Muscle of leg (tissue), 3 donors: ENCODE measurements at regions not wholly inside any gene's neighbourhood (a gene's known extent, or its start where the extent isn't known, plus 50 kb on each side); places are given as distances from the start of the nearest gene placed in this dataset.

ENCODE experiments used
- DNase-seq: peaks from one replicate; pipeline ENCODE4 v3.0.0; 2013
- H3K27ac ChIP-seq: one replicate; pipeline ENCODE4 v1.5.1; 2013; ENCODE audit warnings: mild to moderate bottlenecking, low read length, control low read depth
- H3K27me3 ChIP-seq: one replicate; pipeline ENCODE4 v1.6.1; 2013; ENCODE audit warnings: low read length; ENCODE audit not compliant: control insufficient read depth, insufficient read depth
- H3K36me3 ChIP-seq: one replicate; pipeline ENCODE4 v1.6.1; 2013; ENCODE audit warnings: low read length; ENCODE audit not compliant: control insufficient read depth, insufficient read depth
- H3K4me1 ChIP-seq: one replicate; pipeline ENCODE4 v1.6.1; 2013; ENCODE audit warnings: low read length; ENCODE audit not compliant: control insufficient read depth, insufficient read depth
- H3K4me3 ChIP-seq: one replicate; pipeline ENCODE4 v1.5.1; 2013; ENCODE audit warnings: low read length, control low read depth
- H3K9me3 ChIP-seq: replicated peaks from 2 replicates; pipeline ENCODE4 v1.6.1; 2013; ENCODE audit warnings: low read depth, low read length; ENCODE audit not compliant: control insufficient read depth
- WGBS: methylation state at CpG from one replicate; pipeline ENCODE4 v1.1.5; 2013; ENCODE audit warnings: missing lambda C conversion rate; ENCODE audit not compliant: insufficient coverage; 5-methylcytosine and 5-hydroxymethylcytosine counted together

DNA sequence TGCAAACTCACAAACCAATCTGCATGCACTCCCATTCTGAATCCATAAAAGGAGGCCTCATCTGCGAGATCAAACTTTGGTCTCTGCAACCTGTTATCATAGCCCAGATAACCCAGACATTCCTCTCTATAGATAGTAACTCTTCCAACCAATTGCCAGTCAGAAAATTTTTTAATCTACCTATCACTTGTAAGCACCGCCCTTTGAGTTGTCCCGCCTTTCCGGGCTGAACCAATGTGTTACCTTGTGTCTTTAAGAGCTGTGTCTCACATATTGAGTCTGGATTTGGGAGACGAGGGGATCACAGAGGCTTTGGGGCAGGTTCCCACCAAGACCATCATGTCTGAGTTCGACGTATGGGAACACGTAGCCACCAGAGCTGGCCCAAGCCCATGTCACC is 91.1 kb upstream of the PPP1R26 start:
- Histone ChIP-seq H3K27me3 (peaks cover 2% of the 10 kb centered on the region), H3K4me1 (no peaks in the 10 kb centered on the region), H3K4me3 (no peak overlapping the region), H3K36me3 (no peaks in the 10 kb centered on the region), H3K27ac (no peak overlapping the region), H3K9me3 (no peaks in the 10 kb centered on the region)
- no peak for DNase-seq
- WGBS: 98% methylated on average over 4 of the region's 8 CpGs

DNA sequence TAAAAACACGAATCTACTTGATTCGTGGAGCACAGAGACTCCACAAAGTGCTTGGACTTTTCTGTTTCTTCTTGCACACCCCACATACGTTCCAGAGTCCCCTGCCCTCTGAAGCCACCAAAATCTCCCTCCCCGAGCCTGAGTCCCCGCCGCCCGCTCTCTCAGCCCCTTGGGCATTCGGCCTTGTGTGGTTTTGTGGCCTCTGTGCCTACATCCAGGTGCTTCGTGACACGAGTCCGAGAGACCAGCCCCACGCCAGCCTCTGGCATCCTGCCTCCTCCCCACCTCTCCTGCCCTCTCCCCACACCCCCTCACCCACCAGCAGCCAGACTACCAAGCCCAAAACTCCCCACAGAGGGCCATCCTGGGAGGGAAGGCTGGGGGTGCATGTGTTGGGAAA is 87.8 kb upstream of the PPP1R26 start:
- Histone ChIP-seq H3K4me1 (no peaks in the 10 kb centered on the region), H3K36me3 (no peaks in the 10 kb centered on the region), H3K4me3 (no peak overlapping the region), H3K27ac (no peak overlapping the region), H3K27me3 (no peaks in the 10 kb centered on the region), H3K9me3 (peaks cover 10% of the 10 kb centered on the region)
- no peak for DNase-seq
- 70% methylated on average over 4 of the region's 12 CpGs for WGBS

DNA sequence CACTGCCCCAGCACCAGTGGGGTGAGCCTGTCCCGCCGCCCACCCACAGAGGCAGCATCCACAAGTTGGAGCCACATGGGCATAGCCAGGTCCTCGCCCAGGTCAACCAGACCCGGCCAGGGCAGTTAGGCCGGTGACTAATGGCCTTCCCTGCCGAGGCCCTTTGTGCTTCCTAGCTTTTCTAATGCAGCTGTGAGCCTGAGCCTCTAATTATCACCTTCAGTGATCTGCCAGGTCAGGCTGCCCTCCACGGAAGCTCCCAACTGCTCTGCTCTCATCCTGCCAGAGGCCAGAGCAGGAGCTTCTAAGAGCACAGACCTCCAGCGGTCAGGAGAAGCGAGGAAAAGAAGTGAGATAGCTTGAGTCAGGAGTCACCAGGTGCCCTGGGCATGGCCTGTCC is 87.1 kb upstream of the PPP1R26 start:
- DNase-seq: no peak
- H3K9me3 ChIP-seq: peaks cover 12% of the 10 kb centered on the region
- 33% methylated on average over 8 of the region's 9 CpGs for WGBS
- H3K4me3 ChIP-seq: no peak overlapping the region
- no peaks in the 10 kb centered on the region for H3K4me1 ChIP-seq
- H3K27me3 ChIP-seq: no peaks in the 10 kb centered on the region
- H3K27ac ChIP-seq: no peak overlapping the region
- H3K36me3 ChIP-seq: no peaks in the 10 kb centered on the region

DNA sequence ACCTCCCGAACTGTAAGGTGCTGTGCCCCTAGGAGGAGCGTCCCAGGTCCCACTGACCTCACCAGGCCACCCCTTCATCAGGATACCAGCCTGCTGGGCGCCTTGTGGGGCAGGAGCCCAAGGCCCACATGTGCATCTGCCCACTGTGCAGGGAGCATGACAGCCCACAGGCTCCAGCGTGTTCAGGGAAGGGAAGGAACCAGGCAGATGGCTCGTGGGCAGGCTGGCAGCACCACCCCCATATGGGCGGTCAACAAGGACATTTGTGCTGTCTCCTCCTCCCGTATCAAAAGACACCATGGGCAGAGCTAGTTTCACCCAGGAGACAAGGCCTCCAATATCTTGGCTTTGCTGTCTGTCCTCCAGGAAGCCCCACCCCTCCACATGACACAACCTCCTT is 85.5 kb upstream of the PPP1R26 start:
- peaks cover 12% of the 10 kb centered on the region for H3K9me3 ChIP-seq
- H3K36me3 ChIP-seq: no peaks in the 10 kb centered on the region
- H3K27me3 ChIP-seq: no peaks in the 10 kb centered on the region
- no peak overlapping the region for H3K4me3 ChIP-seq
- no peak for DNase-seq
- no peaks in the 10 kb centered on the region for H3K4me1 ChIP-seq
- no peak overlapping the region for H3K27ac ChIP-seq
- WGBS: 80% methylated on average over 5 of the region's 7 CpGs

DNA sequence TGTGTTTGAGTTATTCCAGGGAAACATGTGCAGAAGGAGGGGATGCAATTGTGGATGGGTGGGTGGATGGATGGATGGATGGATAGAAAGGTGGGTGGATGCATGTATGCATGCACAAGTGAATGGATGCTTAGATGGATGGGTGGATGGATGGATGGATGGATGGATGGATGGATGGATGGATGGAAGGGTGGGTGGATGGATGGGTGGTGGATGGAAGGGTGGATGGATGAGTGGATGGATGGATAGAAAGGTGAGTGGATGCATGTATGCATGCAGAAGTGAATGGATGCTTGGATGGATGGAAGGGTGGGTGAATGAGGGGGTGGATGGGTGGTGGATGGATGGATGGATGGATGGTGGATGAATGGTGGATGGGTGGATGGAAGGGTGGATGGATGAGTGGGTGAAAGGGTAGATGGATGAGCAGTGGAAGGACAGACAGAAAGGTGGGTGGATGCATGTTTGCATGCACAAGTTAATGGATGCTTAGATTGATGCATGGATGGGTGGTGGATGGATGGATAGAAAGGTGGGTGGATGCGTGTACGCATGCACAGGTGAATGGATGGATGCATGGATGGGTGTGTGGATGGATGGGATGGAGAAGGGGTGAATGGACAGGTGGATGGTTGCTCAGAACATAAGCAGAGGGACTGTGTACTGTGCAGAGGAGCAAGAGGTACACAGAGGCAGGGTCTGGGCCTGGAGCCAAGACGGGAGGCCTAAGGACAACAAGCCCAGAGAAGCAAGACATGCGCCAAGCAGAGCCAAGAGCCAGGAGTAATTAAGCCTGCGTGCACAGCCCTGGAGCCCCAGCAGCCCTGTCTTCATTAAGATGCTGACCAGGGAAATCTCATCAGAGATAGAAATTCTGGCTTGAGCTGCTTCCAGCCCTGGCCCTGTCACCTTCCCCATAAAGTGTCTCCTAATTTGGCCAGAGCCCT is 84.6 kb upstream of the PPP1R26 start:
- 90% methylated on average over 5 of the region's 5 CpGs for WGBS
- Histone ChIP-seq H3K4me3 (no peak overlapping the region), H3K27ac (no peak overlapping the region), H3K27me3 (no peaks in the 10 kb centered on the region), H3K9me3 (peaks cover 12% of the 10 kb centered on the region), H3K4me1 (no peaks in the 10 kb centered on the region), H3K36me3 (no peaks in the 10 kb centered on the region)
- no peak for DNase-seq

DNA sequence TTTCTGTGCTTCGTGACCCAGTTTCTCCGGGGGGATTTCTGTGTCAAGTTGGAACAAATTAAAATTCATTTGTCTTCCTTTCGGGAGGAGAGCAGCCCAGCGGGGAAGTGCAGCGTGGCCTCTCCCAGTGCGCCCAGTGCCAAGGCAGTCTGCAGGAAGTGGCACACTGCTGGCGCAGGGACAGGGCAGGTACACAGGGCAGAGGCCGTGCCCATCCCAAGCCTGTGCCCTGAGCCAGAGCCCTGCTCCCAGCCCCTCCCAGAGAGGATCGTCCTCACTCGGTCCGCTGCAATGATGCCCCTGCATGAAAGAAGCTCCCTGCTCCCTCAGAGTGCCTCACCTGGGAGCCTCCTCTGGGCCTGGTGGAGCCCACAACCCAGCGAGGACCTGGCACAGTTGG is 82.4 kb upstream of the PPP1R26 start:
- Histone ChIP-seq H3K36me3 (no peaks in the 10 kb centered on the region), H3K4me3 (no peak overlapping the region), H3K9me3 (peaks cover 12% of the 10 kb centered on the region), H3K4me1 (no peaks in the 10 kb centered on the region), H3K27ac (no peak overlapping the region), H3K27me3 (no peaks in the 10 kb centered on the region)
- no peak for DNase-seq
- whole genome bisulfite sequencing: 89% methylated on average over 12 of the region's 12 CpGs

DNA sequence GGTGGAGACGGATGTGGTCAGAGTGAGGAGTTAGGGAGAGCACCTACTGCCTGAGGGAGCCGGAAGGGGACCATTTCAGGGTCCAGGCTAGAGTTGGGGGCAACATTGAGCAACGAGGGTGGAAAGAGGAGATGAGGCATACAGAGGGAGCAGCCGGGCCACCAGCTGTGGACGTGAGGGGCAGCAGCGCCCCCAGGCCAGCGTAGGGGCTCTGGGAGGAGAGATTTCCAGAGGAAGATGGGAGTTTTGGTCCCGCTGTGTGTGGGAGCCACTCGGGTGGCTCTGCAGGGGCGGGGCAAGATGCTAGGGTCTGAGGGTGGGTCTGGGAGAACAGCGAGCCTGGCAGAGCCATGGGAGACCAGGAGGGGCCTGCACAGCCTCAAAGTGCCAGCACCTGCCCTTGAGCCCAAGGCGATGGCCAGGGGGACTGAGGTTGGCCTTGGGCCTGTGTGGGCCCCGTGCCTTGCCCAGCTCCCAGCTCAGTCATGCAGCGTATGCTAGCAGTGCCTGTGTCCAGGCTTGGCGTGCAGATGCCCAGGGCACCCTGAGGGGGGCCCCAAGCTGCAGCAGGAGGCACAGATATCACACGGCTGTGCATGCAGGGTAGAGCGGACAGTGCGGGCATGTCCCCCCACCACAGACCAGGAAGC is 80.5 kb upstream of the PPP1R26 start:
- Histone ChIP-seq H3K4me1 (peaks cover 3% of the 10 kb centered on the region), H3K27me3 (no peaks in the 10 kb centered on the region), H3K27ac (no peak overlapping the region), H3K4me3 (no peak overlapping the region), H3K9me3 (peaks cover 12% of the 10 kb centered on the region), H3K36me3 (no peaks in the 10 kb centered on the region)
- DNase-seq: no peak
- 81% methylated on average over 17 of the region's 18 CpGs for WGBS

DNA sequence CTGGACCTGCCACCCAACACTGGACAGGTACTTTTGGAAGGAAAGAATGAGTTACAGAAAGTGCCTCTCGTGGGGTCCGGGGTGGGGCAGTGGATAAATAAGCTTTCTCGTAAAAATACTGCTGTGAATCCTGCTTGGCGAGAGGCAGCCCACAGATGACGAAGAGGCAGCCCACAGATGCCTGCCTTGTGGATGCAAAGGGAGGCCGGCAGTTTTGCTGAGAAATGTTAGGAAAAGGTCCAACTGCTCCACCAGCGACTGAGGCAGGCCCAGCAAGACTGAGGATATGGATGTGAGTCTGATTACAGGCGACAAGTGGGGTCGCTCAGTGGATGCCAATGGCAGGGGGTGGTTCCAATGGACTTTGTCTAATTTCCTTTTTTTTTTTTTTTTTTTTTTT is 79.1 kb upstream of the PPP1R26 start:
- Histone ChIP-seq H3K9me3 (peaks cover 12% of the 10 kb centered on the region), H3K4me3 (no peak overlapping the region), H3K27me3 (no peaks in the 10 kb centered on the region), H3K4me1 (peaks cover 7% of the 10 kb centered on the region), H3K36me3 (no peaks in the 10 kb centered on the region), H3K27ac (no peak overlapping the region)
- no peak for DNase-seq
- 73% methylated on average over 7 of the region's 9 CpGs for WGBS

DNA sequence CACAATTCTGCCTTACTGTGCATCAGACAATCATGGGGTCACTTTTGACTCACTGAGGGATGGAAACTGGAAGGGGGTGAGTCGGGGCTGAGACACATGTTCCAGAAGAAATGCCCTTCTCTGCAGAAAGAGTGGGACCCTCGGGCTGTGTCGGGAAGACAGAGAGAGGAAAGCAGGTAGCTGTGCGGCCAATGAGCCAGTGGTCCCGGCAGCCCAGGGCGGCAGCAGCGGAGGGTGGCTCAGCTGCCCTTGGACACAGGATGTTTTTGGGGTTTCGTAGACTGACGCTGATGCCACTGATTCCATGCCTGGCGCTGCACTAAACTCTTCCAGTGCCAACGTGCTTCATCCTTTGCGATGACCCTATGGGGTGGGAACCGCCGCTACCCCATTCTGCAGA is 78.4 kb upstream of the PPP1R26 start:
- 91% methylated on average over 14 of the region's 14 CpGs for WGBS
- Histone ChIP-seq H3K36me3 (no peaks in the 10 kb centered on the region), H3K27me3 (no peaks in the 10 kb centered on the region), H3K9me3 (peaks cover 7% of the 10 kb centered on the region), H3K4me1 (peaks cover 7% of the 10 kb centered on the region), H3K27ac (no peak overlapping the region), H3K4me3 (no peak overlapping the region)
- no peak for DNase-seq

DNA sequence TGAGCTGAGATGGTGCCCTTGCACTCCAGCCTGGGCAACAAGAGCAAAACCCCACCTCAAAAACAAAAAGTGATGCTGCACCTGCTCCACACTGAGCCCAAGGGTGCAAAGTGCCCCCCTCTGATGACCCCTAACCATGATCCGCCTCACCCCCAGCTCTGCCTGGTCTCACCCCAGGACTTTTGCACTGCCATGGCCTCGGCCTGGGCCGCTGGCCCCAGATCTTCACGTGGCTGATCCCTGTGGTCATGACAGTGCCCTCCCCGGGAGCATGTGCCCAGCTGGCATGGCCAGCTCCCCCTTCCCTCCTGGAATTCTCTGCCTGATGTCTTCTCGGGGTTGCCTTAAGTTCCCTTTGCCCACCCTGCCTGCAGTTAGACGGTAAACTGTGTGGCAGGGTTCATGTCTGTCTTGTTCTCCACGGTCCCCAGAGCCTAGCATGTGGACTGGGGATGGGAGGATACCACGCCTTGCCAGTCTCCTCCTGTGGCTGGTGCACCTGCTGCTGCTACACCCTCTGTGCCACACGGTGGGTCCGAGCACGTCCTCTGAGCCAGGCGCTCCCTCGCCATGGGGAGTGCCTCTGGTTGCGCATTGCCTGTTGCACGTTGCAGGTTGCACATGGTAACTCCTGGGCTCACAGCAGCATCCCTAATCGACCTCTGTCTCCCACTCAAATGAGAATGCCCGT is 77.4 kb upstream of the PPP1R26 start:
- H3K27me3 ChIP-seq: no peaks in the 10 kb centered on the region
- 85% methylated on average over 17 of the region's 18 CpGs for WGBS

More for the DNA sequence above, 77.4 kb upstream of the PPP1R26 start:
- DNase-seq: no peak
- Histone ChIP-seq H3K27ac (no peak overlapping the region), H3K4me3 (no peak overlapping the region), H3K9me3 (no peaks in the 10 kb centered on the region), H3K36me3 (no peaks in the 10 kb centered on the region), H3K4me1 (peaks cover 7% of the 10 kb centered on the region)
